Activated CD4-positive, alpha-beta T cell treated with anti-CD3 and anti-CD28 coated beads, Interleukin-2, amount 10 ng/mL, durations not matched to agents 24 days and 14 days (primary cell): ENCODE measurements at regions not wholly inside any gene's neighbourhood (a gene's known extent, or its start where the extent isn't known, plus 50 kb on each side); places are given as distances from the start of the nearest gene placed in this dataset.

Experiments
- DNase-seq: peaks from one replicate; pipeline ENCODE4 v3.0.0; 2022
- H3K27ac Mint-ChIP-seq: one replicate; pipeline ENCODE4 v1.8.0; 2022; ENCODE audit warnings: mild to moderate bottlenecking, mixed read lengths
- H3K27me3 Mint-ChIP-seq: one replicate; pipeline ENCODE4 v1.8.0; 2022; ENCODE audit warnings: mixed read lengths
- H3K36me3 Mint-ChIP-seq: one replicate; pipeline ENCODE4 v1.8.0; 2022; ENCODE audit warnings: low read depth, mild to moderate bottlenecking, mixed read lengths
- H3K4me1 Mint-ChIP-seq: one replicate; pipeline ENCODE4 v1.8.0; 2021; ENCODE audit warnings: mixed read lengths
- H3K4me3 Mint-ChIP-seq: one replicate; pipeline ENCODE4 v1.8.0; 2022; ENCODE audit warnings: mild to moderate bottlenecking, moderate library complexity, mixed read lengths
- H3K9me3 Mint-ChIP-seq: one replicate; pipeline ENCODE4 v1.8.0; 2021; ENCODE audit warnings: mixed read lengths
- intact Hi-C: fragments of 100-400 bp; cut with micrococcal nuclease; formaldehyde crosslinking; loops from one replicate; pipeline ENCODE4 v1.15.1; 2023

DNA sequence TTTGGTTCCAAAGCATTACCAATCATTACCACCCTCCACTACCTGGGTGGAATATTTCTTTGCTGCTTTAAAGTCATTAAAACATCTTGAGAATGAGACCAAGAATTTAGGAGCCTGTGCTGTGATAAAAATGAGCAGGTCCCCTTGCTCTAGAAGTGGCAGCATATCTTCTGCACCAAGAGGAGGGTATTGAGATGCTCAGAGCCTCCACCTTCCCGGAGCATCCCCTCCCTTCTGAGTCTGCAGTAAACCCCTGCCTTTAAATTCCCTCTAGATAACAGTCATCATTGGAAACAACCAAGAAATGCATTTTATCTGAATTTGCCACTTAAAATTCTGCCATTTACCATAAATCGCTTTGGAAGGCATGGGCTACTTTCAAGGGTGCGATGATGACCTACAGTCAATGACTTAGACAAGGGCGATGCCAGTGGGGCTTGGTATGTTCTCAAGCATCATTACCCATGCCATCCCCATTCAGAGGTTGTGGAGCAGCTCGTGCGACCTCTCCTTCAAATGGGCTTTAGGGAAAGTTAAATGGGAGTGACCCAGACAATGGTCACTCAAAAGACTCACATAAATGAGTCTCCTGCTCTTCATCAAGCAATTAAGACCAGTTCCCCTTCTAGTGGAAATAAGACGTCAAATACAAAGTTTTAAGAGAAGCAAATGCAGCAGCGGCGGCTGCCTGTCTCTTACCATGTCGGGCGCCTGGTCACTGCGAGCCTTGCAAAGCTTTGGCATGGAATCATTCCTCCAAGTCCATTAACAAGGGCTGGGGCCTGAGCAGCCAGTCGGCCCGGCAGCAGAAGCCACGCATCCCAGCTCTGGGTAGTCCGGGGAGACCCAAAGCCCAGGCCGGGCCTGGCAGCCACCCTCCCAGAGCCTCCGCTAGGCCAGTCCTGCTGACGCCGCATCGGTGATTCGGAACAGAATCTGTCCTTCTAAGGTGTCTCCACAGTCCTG, 334.5 kb downstream of the TMEM121 start:
- H3K4me3 Mint-ChIP-seq = peak overlapping the region; percentile 76
- peaks cover 3% of the 10 kb centered on the region for H3K27me3 Mint-ChIP-seq
- intact Hi-C loops = loop anchor here (5.0 kb wide), 1 partner anchor 151 kb away; no protein-coding TSS in a partner anchor
- DNase-seq = peak; percentile 63
- H3K4me1 Mint-ChIP-seq = peaks cover 43% of the 10 kb centered on the region
- peaks cover 2% of the 10 kb centered on the region for H3K36me3 Mint-ChIP-seq
- H3K9me3 Mint-ChIP-seq = no peaks in the 10 kb centered on the region
- peak overlapping the region; percentile 85 for H3K27ac Mint-ChIP-seq

- Mint-ChIP-seq H3K27me3 (peaks cover 3% of the 10 kb centered on the region), H3K4me1 (peaks cover 40% of the 10 kb centered on the region), H3K9me3 (no peaks in the 10 kb centered on the region), H3K36me3 (peaks cover 2% of the 10 kb centered on the region), H3K4me3 (peak overlapping the region; percentile 76), H3K27ac (peak overlapping the region; percentile 85)
- peak; percentile 83 for DNase-seq
- intact Hi-C loops = loop anchor here (5.0 kb wide), 1 partner anchor 150 kb away; no protein-coding TSS in a partner anchor
These were observed 335.6 kb downstream of the TMEM121 start for GRCh38 chr14:105861985-105862465.

DNA sequence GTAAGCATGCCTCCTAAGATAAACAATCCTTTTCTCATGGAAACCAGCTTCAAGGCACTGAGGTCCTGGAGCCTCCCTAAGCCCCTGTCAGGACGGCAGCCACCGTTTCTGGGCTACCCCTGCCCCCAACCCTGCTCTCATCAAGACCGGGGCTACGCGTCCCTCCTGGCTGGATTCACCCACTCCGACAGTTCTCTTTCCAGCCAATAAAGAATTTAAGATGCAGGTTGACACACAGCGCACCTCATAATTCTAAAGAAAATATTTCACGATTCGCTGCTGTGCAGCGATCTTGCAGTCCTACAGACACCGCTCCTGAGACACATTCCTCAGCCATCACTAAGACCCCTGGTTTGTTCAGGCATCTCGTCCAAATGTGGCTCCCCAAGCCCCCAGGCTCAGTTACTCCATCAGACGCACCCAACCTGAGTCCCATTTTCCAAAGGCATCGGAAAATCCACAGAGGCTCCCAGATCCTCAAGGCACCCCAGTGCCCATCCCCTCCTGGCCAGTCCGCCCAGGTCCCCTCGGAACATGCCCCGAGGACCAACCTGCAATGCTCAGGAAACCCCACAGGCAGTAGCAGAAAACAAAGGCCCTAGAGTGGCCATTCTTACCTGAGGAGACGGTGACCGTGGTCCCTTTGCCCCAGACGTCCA, 336.3 kb downstream of the TMEM121 start:
- peaks cover 40% of the 10 kb centered on the region for H3K4me1 Mint-ChIP-seq
- H3K27me3 Mint-ChIP-seq = peaks cover 3% of the 10 kb centered on the region
- peaks cover 2% of the 10 kb centered on the region for H3K36me3 Mint-ChIP-seq
- H3K27ac Mint-ChIP-seq = peak overlapping the region; percentile 85
- H3K9me3 Mint-ChIP-seq = no peaks in the 10 kb centered on the region
- DNase-seq = peak; percentile 58
- peak overlapping the region; percentile 34 for H3K4me3 Mint-ChIP-seq
- intact Hi-C loops = loop anchor here (5.0 kb wide), 1 partner anchor 150 kb away; no protein-coding TSS in a partner anchor

GRCh38 chr14:105863296-105864108, 337.1 kb downstream of the TMEM121 start:
- peak overlapping the region; percentile 34 for H3K4me3 Mint-ChIP-seq
- intact Hi-C loops = loop anchor here (5.0 kb wide), 1 partner anchor 149 kb away; no protein-coding TSS in a partner anchor
- H3K27ac Mint-ChIP-seq = peak overlapping the region; percentile 85
- peaks cover 37% of the 10 kb centered on the region for H3K4me1 Mint-ChIP-seq
- peaks cover 3% of the 10 kb centered on the region for H3K27me3 Mint-ChIP-seq
- peaks cover 2% of the 10 kb centered on the region for H3K36me3 Mint-ChIP-seq
- no peaks in the 10 kb centered on the region for H3K9me3 Mint-ChIP-seq
- no peak for DNase-seq

DNA sequence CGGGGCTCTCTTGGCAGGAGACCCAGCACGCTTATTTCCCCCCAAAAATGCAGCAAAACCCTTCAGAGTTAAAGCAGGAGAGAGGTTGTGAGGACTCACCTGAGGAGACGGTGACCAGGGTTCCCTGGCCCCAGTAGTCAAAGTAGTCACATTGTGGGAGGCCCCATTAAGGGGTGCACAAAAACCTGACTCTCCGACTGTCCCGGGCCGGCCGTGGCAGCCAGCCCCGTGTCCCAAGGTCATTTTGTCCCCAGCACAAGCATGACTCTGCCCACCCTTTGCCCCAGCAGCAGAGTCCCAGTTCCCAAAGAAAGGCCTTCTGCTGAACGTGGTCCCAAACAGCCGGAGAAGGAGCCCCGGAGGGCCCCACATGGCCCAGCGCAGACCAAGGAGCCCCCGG, 337.7 kb downstream of the TMEM121 start:
- H3K4me3 Mint-ChIP-seq = no peak overlapping the region
- intact Hi-C loops = loop anchor here (5.0 kb wide), 1 partner anchor 148 kb away; no protein-coding TSS in a partner anchor
- peak overlapping the region; percentile 44 for H3K27ac Mint-ChIP-seq
- H3K27me3 Mint-ChIP-seq = peaks cover 3% of the 10 kb centered on the region
- H3K9me3 Mint-ChIP-seq = no peaks in the 10 kb centered on the region
- peaks cover 32% of the 10 kb centered on the region for H3K4me1 Mint-ChIP-seq
- peaks cover 2% of the 10 kb centered on the region for H3K36me3 Mint-ChIP-seq
- DNase-seq = no peak

DNA sequence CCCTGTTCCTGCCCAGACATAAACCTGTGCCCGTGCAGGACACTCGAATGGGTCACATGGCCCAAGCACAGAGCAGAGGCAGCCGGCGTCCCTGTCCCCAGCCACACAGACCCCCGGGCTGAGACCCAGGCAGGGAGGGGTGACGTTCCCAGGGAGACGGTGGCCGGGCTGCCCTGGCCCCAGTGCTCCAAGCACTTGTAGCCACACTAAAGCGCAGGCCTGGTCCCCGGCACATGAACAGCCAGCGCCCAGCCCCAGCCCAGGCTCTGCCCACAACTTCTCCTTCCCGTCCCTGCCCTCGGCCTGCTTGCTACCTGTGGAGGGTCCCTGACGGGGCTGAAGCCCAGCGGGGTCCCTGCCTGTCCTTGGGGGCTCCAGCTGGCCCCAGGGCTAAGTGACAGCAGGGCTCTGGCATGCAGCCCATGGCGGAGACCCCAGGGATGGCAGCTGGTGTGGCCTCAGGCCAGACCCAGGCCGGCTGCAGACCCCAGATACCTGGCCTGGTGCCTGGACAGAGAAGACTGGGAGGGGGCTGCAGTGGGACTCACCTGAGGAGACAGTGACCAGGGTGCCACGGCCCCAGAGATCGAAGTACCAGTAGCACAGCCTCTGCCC, 338.4 kb downstream of the TMEM121 start:
- Mint-ChIP-seq H3K4me1 (peaks cover 32% of the 10 kb centered on the region), H3K9me3 (no peaks in the 10 kb centered on the region), H3K4me3 (no peak overlapping the region), H3K27me3 (peaks cover 3% of the 10 kb centered on the region), H3K27ac (no peak overlapping the region), H3K36me3 (peaks cover 2% of the 10 kb centered on the region)
- intact Hi-C loops = loop anchor here (5.0 kb wide), 1 partner anchor 148 kb away; no protein-coding TSS in a partner anchor
- DNase-seq = no peak

DNA sequence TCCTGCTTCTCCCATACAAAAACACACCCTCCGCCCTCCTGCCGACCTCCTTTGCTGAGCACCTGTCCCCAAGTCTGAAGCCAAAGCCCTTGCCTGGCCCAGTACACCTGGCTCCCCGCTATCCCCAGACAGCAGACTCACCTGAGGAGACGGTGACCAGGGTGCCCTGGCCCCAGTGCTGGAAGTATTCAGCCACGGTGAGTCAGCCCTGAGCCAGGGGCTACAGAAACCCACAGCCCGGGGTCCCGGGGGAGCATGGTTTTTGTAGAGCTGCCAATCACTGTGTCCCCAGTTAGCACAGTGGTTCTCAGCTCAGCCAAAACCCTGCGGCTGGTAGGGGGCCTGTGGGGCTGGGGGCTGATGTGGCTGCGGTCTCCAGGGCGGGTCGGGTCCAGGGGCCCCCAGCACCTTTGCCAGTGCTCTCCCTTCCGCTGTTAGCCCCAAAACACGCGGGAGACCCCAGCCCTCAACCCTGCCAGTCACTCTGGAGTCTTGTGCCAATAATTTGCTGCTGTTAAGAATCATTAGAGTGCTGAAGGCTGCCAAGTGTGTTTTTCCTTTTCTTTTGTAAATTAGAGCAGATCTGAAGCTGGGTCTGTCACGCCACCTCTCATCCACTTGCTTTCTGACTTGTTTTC, 339.0 kb downstream of the TMEM121 start:
- no peak for DNase-seq
- Mint-ChIP-seq H3K27me3 (peaks cover 6% of the 10 kb centered on the region), H3K27ac (peak overlapping the region; percentile 71), H3K4me1 (peaks cover 28% of the 10 kb centered on the region), H3K4me3 (no peak overlapping the region), H3K36me3 (no peaks in the 10 kb centered on the region), H3K9me3 (no peaks in the 10 kb centered on the region)
- intact Hi-C loops = no loop called here

- Mint-ChIP-seq H3K4me3 (no peak overlapping the region), H3K27ac (no peak overlapping the region), H3K27me3 (peaks cover 12% of the 10 kb centered on the region), H3K9me3 (no peaks in the 10 kb centered on the region), H3K4me1 (peaks cover 20% of the 10 kb centered on the region), H3K36me3 (no peaks in the 10 kb centered on the region)
- no peak for DNase-seq
- intact Hi-C loops = no loop called here
These were observed 339.8 kb downstream of the TMEM121 start for GRCh38 chr14:105865904-105866840.

GRCh38 chr14:105866841-105867321, 340.5 kb downstream of the TMEM121 start:
- H3K27me3 Mint-ChIP-seq = peaks cover 19% of the 10 kb centered on the region
- no peaks in the 10 kb centered on the region for H3K9me3 Mint-ChIP-seq
- no peak overlapping the region for H3K4me3 Mint-ChIP-seq
- peaks cover 13% of the 10 kb centered on the region for H3K4me1 Mint-ChIP-seq
- H3K27ac Mint-ChIP-seq = no peak overlapping the region
- no peaks in the 10 kb centered on the region for H3K36me3 Mint-ChIP-seq
- intact Hi-C loops = no loop called here
- DNase-seq = no peak

DNA sequence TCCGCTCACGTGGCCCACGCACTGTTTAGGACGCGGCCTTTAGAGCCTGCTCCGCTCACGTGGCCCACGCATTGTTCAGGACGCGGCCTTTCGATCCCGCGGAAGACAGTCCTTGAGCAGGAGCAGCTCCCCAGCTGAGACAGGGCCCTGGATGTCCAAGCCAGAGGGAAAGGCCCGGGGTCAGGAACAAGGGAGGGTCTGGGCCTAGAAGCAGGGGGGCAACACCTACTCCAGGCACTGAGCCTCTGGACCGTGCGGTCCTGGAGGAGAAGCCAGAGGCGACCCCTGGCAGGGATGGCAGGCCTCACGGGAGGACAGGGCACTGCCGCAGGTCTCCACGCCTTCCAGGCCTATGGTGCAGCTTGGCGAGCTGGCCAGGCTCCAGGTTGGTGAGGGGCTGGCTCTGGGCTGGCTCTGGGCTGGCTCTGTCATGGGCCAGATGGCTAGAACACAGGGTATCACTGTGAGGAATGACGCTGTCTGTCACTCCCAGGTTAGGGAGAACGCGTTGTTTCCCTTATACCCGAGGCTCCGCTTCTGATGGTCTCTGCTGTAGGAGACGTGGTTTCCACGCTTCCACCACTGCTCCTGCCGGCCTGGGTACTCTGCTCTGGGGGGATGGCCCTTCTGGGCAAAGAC, 341.7 kb downstream of the TMEM121 start:
- H3K4me1 Mint-ChIP-seq = peaks cover 2% of the 10 kb centered on the region
- intact Hi-C loops = no loop called here
- H3K36me3 Mint-ChIP-seq = no peaks in the 10 kb centered on the region
- no peak for DNase-seq
- H3K4me3 Mint-ChIP-seq = no peak overlapping the region
- no peaks in the 10 kb centered on the region for H3K9me3 Mint-ChIP-seq
- peaks cover 28% of the 10 kb centered on the region for H3K27me3 Mint-ChIP-seq
- H3K27ac Mint-ChIP-seq = no peak overlapping the region

- Mint-ChIP-seq H3K9me3 (no peaks in the 10 kb centered on the region), H3K27me3 (peaks cover 60% of the 10 kb centered on the region), H3K4me1 (no peaks in the 10 kb centered on the region), H3K4me3 (no peak overlapping the region), H3K27ac (no peak overlapping the region), H3K36me3 (no peaks in the 10 kb centered on the region)
- no peak for DNase-seq
- intact Hi-C loops = no loop called here
These were observed 345.2 kb downstream of the TMEM121 start for GRCh38 chr14:105871590-105871989.
